Choroid plexus epithelial cell (primary cell): ENCODE measurements at regions not wholly inside any gene's neighbourhood (a gene's known extent, or its start where the extent isn't known, plus 50 kb on each side); places are given as distances from the start of the nearest gene placed in this dataset.

ENCODE experiments used
- DNase-seq: peaks from one replicate; pipeline ENCODE4 v3.0.0-alpha.2; 2010; ENCODE audit warnings: low read depth
- H3K4me3 ChIP-seq: 2 replicates; pipeline ENCODE4 v1.5.1; 2011; ENCODE audit warnings: low read depth, mild to moderate bottlenecking, control low read depth, low read length, moderate library complexity
- CTCF ChIP-seq: conservative IDR thresholded peaks from 2 replicates; pipeline ENCODE4 v1.5.1; 2011; ENCODE audit warnings: low read depth, mild to moderate bottlenecking, control low read depth, inconsistent platforms, low read length, moderate library complexity

GRCh38 chr15:59838900-59839299 is 149.8 kb upstream of the BNIP2 start:
- no peak for TF ChIP-seq CTCF

GRCh38 chr15:59835776-59836175 is 146.7 kb upstream of the BNIP2 start:
- no peak for DNase-seq
- H3K4me3 ChIP-seq: no peak overlapping the region
- TF ChIP-seq CTCF: no peak

More at GRCh38 chr15:59838900-59839299, 149.8 kb upstream of the BNIP2 start:
- DNase-seq: no peak
- H3K4me3 ChIP-seq: no peak overlapping the region

- DNase-seq: no peak
- no peak overlapping the region for H3K4me3 ChIP-seq
- TF ChIP-seq CTCF: no peak
These were observed 145.4 kb upstream of the BNIP2 start for GRCh38 chr15:59834528-59834927.

DNA sequence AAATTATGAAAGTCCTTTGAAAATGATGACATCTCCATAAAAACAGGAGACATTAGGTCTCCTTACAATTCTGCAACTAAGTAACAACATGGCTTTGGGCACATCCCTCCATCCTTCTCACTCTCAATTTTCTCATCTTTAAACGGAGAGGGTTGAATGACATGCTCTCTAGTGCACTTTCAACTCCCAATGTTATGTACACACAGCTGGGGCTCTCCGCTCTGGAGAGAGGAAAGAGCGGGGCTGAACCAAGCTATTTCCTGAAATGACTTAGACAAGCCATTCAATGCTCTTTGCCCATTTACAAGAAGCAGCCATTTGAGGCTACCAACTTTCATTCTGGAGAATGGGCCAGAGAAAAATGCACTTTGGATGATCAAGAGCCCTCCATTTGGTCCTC is 144.2 kb upstream of the BNIP2 start:
- H3K4me3 ChIP-seq: no peak overlapping the region
- TF ChIP-seq CTCF: no peak
- DNase-seq: no peak

DNA sequence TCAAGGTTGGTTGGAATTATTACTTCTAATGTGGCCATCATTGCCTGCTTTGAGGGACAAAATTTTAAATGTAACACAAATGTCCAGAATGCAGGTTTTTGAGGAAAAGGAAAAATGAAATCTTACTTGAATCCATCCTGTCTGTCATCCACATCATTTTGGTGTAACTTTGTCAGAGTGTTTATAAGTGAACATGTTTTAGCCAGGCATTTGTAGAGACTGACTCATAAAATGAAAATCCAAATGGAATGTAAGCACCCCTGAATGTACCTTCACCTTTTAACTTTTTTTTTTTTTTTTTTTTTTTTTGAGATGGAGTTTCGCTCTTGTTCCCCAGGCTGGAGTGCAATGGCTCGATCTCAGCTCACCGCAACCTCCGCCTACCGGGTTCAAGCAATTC is 141.8 kb upstream of the BNIP2 start:
- H3K4me3 ChIP-seq: no peak overlapping the region
- TF ChIP-seq CTCF: no peak
- no peak for DNase-seq

GRCh38 chr15:59830098-59830497 is 141.0 kb upstream of the BNIP2 start:
- TF ChIP-seq CTCF: no peak
- H3K4me3 ChIP-seq: no peak overlapping the region
- DNase-seq: no peak

DNA sequence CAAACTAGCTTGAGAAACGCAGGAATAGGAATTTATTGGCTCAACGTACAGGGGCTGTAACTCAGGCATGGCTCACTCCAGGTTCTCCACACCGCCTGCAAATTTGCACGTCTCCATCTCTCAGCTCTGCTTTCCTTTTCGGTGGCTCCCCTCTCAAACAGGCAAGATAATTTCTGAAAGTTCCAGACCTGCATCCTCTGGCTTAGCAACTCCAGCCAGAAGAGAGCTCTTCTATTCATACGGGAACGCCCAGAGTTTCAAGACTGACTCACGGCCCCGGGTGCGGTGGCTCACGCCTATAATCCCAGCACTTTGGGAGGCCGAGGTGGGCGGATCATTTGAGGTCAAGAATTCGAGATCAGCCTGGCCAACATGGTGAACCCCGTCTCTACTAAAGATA is 139.7 kb upstream of the BNIP2 start:
- no peak overlapping the region for H3K4me3 ChIP-seq
- TF ChIP-seq CTCF: no peak
- DNase-seq: no peak
